ENCODE measurements at regions not wholly inside any gene's neighbourhood (a gene's known extent, or its start where the extent isn't known, plus 50 kb on each side); places are given as distances from the start of the nearest gene placed in this dataset.

DNA sequence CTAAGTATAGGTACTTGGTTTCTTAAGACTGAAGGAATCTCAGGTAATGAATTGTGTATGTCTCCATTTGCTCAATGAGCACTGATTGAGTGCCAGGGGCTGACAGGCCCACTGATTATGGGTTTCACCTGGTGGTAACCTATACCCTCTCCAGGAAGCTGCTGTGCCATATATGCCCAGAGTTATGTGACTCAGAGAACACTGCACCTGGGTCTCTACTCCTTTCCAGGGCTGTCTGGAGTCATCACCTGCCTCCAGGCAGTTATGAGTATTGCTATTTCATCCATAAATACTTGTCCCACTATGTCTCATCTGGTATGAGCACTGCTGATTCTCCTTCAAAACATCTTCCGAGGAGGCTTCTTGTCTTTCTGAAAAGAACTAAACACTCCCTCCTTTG, 692.9 kb downstream of the BCL11B start:
- ChIA-PET POLR2A (no interaction called here), CTCF (no interaction called here)
- Histone ChIP-seq H3F3A (replicated peaks; ENCODE audit: insufficient read depth) (no peaks in the 10 kb centered on the region), H3K27ac (ENCODE audit: low read depth in 2 of 2, low read length in 1 of 2) (no peak overlapping the region), H3K36me3 (replicated peaks in 1 of 2; ENCODE audit: control insufficient read depth in 1 of 2, insufficient read depth in 2 of 2, low read length in 1 of 2) (no peaks in the 10 kb centered on the region), H3K4me2 (no peak overlapping the region), H3K27me3 (ENCODE audit: insufficient read depth) (no peaks in the 10 kb centered on the region), H3K9me2 (no peaks in the 10 kb centered on the region), H4K20me1 (ENCODE audit: insufficient read depth) (no peaks in the 10 kb centered on the region), H3K79me2 (ENCODE audit: insufficient read depth) (no peaks in the 10 kb centered on the region), H3K9me3 (no peaks in the 10 kb centered on the region), H2AFZ (ENCODE audit: low read depth) (no peak overlapping the region), H3K4me1 (ENCODE audit: control insufficient read depth in 1 of 2, insufficient read depth in 2 of 2, low read depth in 1 of 2, low read length in 1 of 2) (no peaks in the 10 kb centered on the region), H3K4me3 (ENCODE audit: low read depth in 2 of 2, low read length in 1 of 2) (no peak overlapping the region), H3K9ac (no peak overlapping the region)
- no peak for DNase-seq
- TF ChIP-seq JUND (IDR thresholded peaks at IDR 0.05) (no peak), MEF2A (IDR thresholded peaks at IDR 0.05; ENCODE audit: borderline replicate concordance, low read depth) (no peak), POLR2AphosphoS5 (IDR thresholded peaks at IDR 0.05; ENCODE audit: low read depth, low read length) (no peak)
- WGBS (ENCODE audit: low lambda C conversion rate): 6% methylated on average over 1 of the region's 1 CpG

DNA sequence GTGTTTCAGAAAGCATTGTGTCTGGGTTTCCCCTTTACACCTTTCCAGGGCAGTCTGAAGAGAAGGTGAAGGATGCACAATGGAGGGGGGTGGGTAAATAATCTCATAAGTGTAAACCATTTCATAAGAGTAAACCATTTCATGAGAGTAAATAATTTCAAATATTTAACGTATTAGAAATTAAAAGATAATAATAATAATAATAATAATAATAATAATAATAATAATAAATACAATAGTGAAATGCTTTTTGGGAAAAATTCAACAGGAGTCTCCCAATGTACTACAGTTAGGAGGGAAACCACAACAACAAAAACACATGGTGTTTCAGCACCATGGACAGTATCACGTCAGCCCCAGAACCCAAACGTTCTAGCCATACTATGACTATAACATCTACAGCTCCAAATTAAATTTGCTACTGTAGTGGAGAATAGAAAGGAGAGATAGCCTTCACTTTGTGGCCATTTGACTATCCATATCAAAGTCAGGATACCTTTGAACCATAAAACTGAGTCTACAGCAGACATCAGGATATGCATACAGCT, 691.8 kb downstream of the BCL11B start:
- no peak for DNase-seq
- H3K4me1 ChIP-seq (ENCODE audit: control insufficient read depth in 1 of 2, insufficient read depth in 2 of 2, low read depth in 1 of 2, low read length in 1 of 2): no peaks in the 10 kb centered on the region
- no peaks in the 10 kb centered on the region for H3K36me3 ChIP-seq (replicated peaks in 1 of 2; ENCODE audit: control insufficient read depth in 1 of 2, insufficient read depth in 2 of 2, low read length in 1 of 2)
- H3K27ac ChIP-seq (ENCODE audit: low read depth in 2 of 2, low read length in 1 of 2): no peak overlapping the region
- no peaks in the 10 kb centered on the region for H3K79me2 ChIP-seq (ENCODE audit: insufficient read depth)
- no peaks in the 10 kb centered on the region for H4K20me1 ChIP-seq (ENCODE audit: insufficient read depth)
- no peaks in the 10 kb centered on the region for H3F3A ChIP-seq (replicated peaks; ENCODE audit: insufficient read depth)
- WGBS (ENCODE audit: low lambda C conversion rate): 0% methylated on average over 3 of the region's 3 CpGs
- no peaks in the 10 kb centered on the region for H3K9me3 ChIP-seq
- POLR2A ChIA-PET: no interaction called here
- H3K27me3 ChIP-seq (ENCODE audit: insufficient read depth): no peaks in the 10 kb centered on the region
- TF ChIP-seq NRF1 (IDR thresholded peaks at IDR 0.05; ENCODE audit: low read depth, low read length): no peak
- TF ChIP-seq, protein P1, sequence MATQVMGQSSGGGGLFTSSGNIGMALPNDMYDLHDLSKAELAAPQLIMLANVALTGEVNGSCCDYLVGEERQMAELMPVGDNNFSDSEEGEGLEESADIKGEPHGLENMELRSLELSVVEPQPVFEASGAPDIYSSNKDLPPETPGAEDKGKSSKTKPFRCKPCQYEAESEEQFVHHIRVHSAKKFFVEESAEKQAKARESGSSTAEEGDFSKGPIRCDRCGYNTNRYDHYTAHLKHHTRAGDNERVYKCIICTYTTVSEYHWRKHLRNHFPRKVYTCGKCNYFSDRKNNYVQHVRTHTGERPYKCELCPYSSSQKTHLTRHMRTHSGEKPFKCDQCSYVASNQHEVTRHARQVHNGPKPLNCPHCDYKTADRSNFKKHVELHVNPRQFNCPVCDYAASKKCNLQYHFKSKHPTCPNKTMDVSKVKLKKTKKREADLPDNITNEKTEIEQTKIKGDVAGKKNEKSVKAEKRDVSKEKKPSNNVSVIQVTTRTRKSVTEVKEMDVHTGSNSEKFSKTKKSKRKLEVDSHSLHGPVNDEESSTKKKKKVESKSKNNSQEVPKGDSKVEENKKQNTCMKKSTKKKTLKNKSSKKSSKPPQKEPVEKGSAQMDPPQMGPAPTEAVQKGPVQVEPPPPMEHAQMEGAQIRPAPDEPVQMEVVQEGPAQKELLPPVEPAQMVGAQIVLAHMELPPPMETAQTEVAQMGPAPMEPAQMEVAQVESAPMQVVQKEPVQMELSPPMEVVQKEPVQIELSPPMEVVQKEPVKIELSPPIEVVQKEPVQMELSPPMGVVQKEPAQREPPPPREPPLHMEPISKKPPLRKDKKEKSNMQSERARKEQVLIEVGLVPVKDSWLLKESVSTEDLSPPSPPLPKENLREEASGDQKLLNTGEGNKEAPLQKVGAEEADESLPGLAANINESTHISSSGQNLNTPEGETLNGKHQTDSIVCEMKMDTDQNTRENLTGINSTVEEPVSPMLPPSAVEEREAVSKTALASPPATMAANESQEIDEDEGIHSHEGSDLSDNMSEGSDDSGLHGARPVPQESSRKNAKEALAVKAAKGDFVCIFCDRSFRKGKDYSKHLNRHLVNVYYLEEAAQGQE (IDR thresholded peaks at IDR 0.05; ENCODE audit: low read depth, low read length): peak; percentile 82
- CTCF ChIA-PET: no interaction called here
- H3K4me2 ChIP-seq: no peak overlapping the region
- H2AFZ ChIP-seq (ENCODE audit: low read depth): no peak overlapping the region
- H3K9me2 ChIP-seq: no peaks in the 10 kb centered on the region
- H3K9ac ChIP-seq: no peak overlapping the region
- H3K4me3 ChIP-seq (ENCODE audit: low read depth in 2 of 2, low read length in 1 of 2): no peak overlapping the region

DNA sequence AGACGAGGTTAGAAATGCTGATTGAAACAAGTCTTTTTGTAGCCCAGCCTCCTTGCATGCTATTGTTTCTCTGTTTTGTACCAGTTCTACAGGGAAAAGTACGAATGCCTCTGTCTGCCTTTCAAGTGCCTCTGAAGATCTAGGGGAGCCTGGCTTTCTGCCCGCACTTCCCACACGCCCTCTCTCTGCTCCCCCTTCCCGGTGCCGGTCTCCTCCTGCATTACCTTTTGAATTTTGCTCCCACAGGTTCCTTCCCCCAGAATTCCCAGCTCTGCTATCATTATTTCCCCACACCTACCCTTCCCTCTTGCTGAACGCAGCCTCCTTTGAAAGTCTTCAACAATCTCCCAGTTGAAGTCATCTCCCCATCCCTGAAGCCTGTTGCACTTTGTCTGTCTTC, 689.7 kb downstream of the BCL11B start:
- H3K9me3 ChIP-seq: no peaks in the 10 kb centered on the region
- POLR2A ChIA-PET: no interaction called here
- no peaks in the 10 kb centered on the region for H3F3A ChIP-seq (replicated peaks; ENCODE audit: insufficient read depth)
- H3K27ac ChIP-seq (ENCODE audit: low read depth in 2 of 2, low read length in 1 of 2): no peak overlapping the region
- no peaks in the 10 kb centered on the region for H3K27me3 ChIP-seq (ENCODE audit: insufficient read depth)
- H3K9ac ChIP-seq: no peak overlapping the region
- no peak for TF ChIP-seq TAF1 (IDR thresholded peaks at IDR 0.05; ENCODE audit: borderline replicate concordance, low read depth, low read length)
- no peak for TF ChIP-seq CHD2 (IDR thresholded peaks at IDR 0.05; ENCODE audit: low read length, partially characterized antibody)
- TF ChIP-seq, protein P2, sequence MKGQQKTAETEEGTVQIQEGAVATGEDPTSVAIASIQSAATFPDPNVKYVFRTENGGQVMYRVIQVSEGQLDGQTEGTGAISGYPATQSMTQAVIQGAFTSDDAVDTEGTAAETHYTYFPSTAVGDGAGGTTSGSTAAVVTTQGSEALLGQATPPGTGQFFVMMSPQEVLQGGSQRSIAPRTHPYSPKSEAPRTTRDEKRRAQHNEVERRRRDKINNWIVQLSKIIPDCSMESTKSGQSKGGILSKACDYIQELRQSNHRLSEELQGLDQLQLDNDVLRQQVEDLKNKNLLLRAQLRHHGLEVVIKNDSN (IDR thresholded peaks at IDR 0.05; ENCODE audit: borderline replicate concordance, low read depth): no peak
- WGBS (ENCODE audit: low lambda C conversion rate): under 1% methylated on average over 7 of the region's 7 CpGs
- H3K9me2 ChIP-seq: no peaks in the 10 kb centered on the region
- H3K36me3 ChIP-seq (replicated peaks in 1 of 2; ENCODE audit: control insufficient read depth in 1 of 2, insufficient read depth in 2 of 2, low read length in 1 of 2): no peaks in the 10 kb centered on the region
- H3K4me2 ChIP-seq: no peak overlapping the region
- H3K4me3 ChIP-seq (ENCODE audit: low read depth in 2 of 2, low read length in 1 of 2): no peak overlapping the region
- H2AFZ ChIP-seq (ENCODE audit: low read depth): no peak overlapping the region
- no peaks in the 10 kb centered on the region for H4K20me1 ChIP-seq (ENCODE audit: insufficient read depth)
- H3K4me1 ChIP-seq (ENCODE audit: control insufficient read depth in 1 of 2, insufficient read depth in 2 of 2, low read depth in 1 of 2, low read length in 1 of 2): no peaks in the 10 kb centered on the region
- no peaks in the 10 kb centered on the region for H3K79me2 ChIP-seq (ENCODE audit: insufficient read depth)
- DNase-seq: no peak
- CTCF ChIA-PET: no interaction called here

All from SK-N-SH (cell line).